OCI-LY3 (cell line): ENCODE measurements at regions not wholly inside any gene's neighbourhood (a gene's known extent, or its start where the extent isn't known, plus 50 kb on each side); places are given as distances from the start of the nearest gene placed in this dataset.

Source experiments
- EZH2phosphoT487 ChIP-seq: fragments of 200-600 bp; shearing (Covaris generic); IDR thresholded peaks from 2 replicates; pipeline ENCODE4 v1.6.1; 2018; ENCODE audit warnings: antibody characterized with exemption, mixed run types, low read depth
- TF ChIP-seq, protein P1 (sequence below): fragments of 200-600, 300-600 bp; sonication (generic); IDR thresholded peaks from 2 replicates; pipeline ENCODE4 v1.5.1; 2014; ENCODE audit warnings: antibody characterized with exemption, low read length, low read depth

DNA sequence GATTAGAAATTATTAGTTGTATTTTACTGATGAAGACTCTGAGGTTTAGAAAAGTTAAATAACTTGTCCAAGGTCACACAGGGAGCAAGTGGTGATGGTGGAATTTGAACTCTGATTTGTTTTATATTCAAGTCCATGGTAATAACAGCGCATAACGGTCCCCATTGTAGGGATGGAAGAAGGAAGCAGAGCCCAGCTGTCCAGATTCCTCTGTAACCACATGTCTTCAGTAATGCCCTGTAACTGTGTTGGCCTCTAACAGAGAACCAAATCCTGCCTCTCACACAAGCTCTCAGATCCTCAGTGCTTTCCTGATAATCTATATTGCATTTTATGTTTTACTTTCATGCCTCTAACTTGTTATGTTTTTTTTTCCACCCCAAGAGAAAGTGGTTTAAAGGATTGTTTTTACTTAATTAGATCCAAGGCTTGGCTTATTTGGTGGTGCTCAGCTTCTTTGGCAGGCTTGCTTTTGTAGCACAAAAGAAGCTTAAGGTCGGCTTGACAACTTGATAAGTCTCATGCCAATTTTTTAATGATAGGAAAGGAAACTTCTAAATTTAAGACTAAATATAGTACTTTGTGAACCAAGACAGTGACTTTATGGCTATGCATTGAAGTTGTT, 105.1 kb upstream of the SEL1L start:
- TF ChIP-seq, protein P1, sequence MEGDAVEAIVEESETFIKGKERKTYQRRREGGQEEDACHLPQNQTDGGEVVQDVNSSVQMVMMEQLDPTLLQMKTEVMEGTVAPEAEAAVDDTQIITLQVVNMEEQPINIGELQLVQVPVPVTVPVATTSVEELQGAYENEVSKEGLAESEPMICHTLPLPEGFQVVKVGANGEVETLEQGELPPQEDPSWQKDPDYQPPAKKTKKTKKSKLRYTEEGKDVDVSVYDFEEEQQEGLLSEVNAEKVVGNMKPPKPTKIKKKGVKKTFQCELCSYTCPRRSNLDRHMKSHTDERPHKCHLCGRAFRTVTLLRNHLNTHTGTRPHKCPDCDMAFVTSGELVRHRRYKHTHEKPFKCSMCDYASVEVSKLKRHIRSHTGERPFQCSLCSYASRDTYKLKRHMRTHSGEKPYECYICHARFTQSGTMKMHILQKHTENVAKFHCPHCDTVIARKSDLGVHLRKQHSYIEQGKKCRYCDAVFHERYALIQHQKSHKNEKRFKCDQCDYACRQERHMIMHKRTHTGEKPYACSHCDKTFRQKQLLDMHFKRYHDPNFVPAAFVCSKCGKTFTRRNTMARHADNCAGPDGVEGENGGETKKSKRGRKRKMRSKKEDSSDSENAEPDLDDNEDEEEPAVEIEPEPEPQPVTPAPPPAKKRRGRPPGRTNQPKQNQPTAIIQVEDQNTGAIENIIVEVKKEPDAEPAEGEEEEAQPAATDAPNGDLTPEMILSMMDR, result no peak
- TF ChIP-seq EZH2phosphoT487, result no peak
